ENCODE measurements at regions not wholly inside any gene's neighbourhood (a gene's known extent, or its start where the extent isn't known, plus 50 kb on each side); places are given as distances from the start of the nearest gene placed in this dataset.

- TF ChIP-seq POLR2A (IDR thresholded peaks at IDR 0.05) (no peak), CTCF (IDR thresholded peaks at IDR 0.05) (no peak)
Observed at GRCh38 chr7:112891698-112892097, 101.5 kb upstream of the TMEM168 start.

Data from uterus (tissue), 2 donors.